Thoracic aorta (tissue), 2 donors: ENCODE measurements at regions not wholly inside any gene's neighbourhood (a gene's known extent, or its start where the extent isn't known, plus 50 kb on each side); places are given as distances from the start of the nearest gene placed in this dataset.

Experiments
- ATAC-seq: fragments of 150-250 bp; one replicate; pipeline ENCODE4 v1.8.0; 2017; ENCODE audit warnings: low read depth; ENCODE audit not compliant: insufficient number of reproducible peaks, low FRiP score
- DNase-seq: peaks from one replicate; pipeline ENCODE4 v3.0.0-alpha.2; 2020; ENCODE audit warnings: low spot score
- H3K27ac ChIP-seq, 2 donors: fragments of 200-600 bp; sonication (generic); 1 replicate in 1 of 2; 2 replicates in 1 of 2; pipeline ENCODE4 v1.5.1; 2016; ENCODE audit warnings: mild to moderate bottlenecking in 2 of 2, moderate library complexity in 2 of 2
- H3K27me3 ChIP-seq: fragments of 200-600 bp; sonication (generic); replicated peaks from 2 replicates; pipeline ENCODE4 v1.6.0; 2016; ENCODE audit warnings: mild to moderate bottlenecking; ENCODE audit not compliant: insufficient read depth
- H3K36me3 ChIP-seq: fragments of 200-600 bp; sonication (generic); one replicate; pipeline ENCODE4 v1.5.1; 2016
- H3K4me1 ChIP-seq, 2 donors: fragments of 200-600 bp; sonication (generic); 1 replicate in 1 of 2; 2 replicates in 1 of 2; pipeline versions ENCODE4 v1.5.1 to v1.6.0; 2016; ENCODE audit warnings: low read depth in 2 of 2, mild to moderate bottlenecking in 1 of 2; ENCODE audit not compliant: control insufficient read depth in 1 of 2
- H3K4me3 ChIP-seq: fragments of 200-600 bp; sonication (generic); 2 replicates; pipeline ENCODE4 v1.5.1; 2016; ENCODE audit warnings: mild to moderate bottlenecking
- H3K9me3 ChIP-seq: fragments of 200-600 bp; sonication (generic); 2 replicates; pipeline ENCODE4 v1.5.1; 2016
- CTCF ChIP-seq: fragments of 200-600 bp; sonication (generic); IDR thresholded peaks from one replicate; pipeline ENCODE4 v1.5.1; 2019; ENCODE audit warnings: antibody characterized with exemption

GRCh38 chr2:226561962-226562361 lies 237.7 kb downstream of the IRS1 start:
- DNase-seq = no peak
- no peak for TF ChIP-seq CTCF
- no peak for ATAC-seq
- H3K27ac ChIP-seq = no peak overlapping the region
- H3K4me1 ChIP-seq = no peaks in the 10 kb centered on the region
- no peak overlapping the region for H3K4me3 ChIP-seq
- no peaks in the 10 kb centered on the region for H3K36me3 ChIP-seq
- no peaks in the 10 kb centered on the region for H3K9me3 ChIP-seq
- H3K27me3 ChIP-seq = no peaks in the 10 kb centered on the region

- no peak overlapping the region for H3K4me3 ChIP-seq
- no peak for ATAC-seq
- TF ChIP-seq CTCF = no peak
- no peak overlapping the region for H3K27ac ChIP-seq
- no peaks in the 10 kb centered on the region for H3K36me3 ChIP-seq
- peaks cover 0 to 6% of the 10 kb centered on the region in 2 donors for H3K4me1 ChIP-seq
- no peaks in the 10 kb centered on the region for H3K9me3 ChIP-seq
- H3K27me3 ChIP-seq = no peaks in the 10 kb centered on the region
- no peak for DNase-seq
Observed at GRCh38 chr2:226560325-226560724, 239.3 kb downstream of the IRS1 start.

GRCh38 chr2:226559536-226559935 lies 240.1 kb downstream of the IRS1 start:
- no peak overlapping the region for H3K4me3 ChIP-seq
- H3K9me3 ChIP-seq = no peaks in the 10 kb centered on the region
- no peaks in the 10 kb centered on the region for H3K36me3 ChIP-seq
- no peak overlapping the region for H3K27ac ChIP-seq
- H3K4me1 ChIP-seq = peaks cover 6 to 7% of the 10 kb centered on the region in 2 donors
- DNase-seq = no peak
- no peaks in the 10 kb centered on the region for H3K27me3 ChIP-seq
- no peak for TF ChIP-seq CTCF
- no peak for ATAC-seq

GRCh38 chr2:226558418-226558817 lies 241.2 kb downstream of the IRS1 start:
- no peak for DNase-seq
- Histone ChIP-seq H3K4me1 (peaks cover 6 to 8% of the 10 kb centered on the region in 2 donors), H3K36me3 (no peaks in the 10 kb centered on the region), H3K27ac (no peak overlapping the region), H3K9me3 (no peaks in the 10 kb centered on the region), H3K27me3 (no peaks in the 10 kb centered on the region), H3K4me3 (no peak overlapping the region)
- ATAC-seq = no peak
- no peak for TF ChIP-seq CTCF

- ATAC-seq = no peak
- DNase-seq = no peak
- TF ChIP-seq CTCF = no peak
- Histone ChIP-seq H3K4me3 (no peak overlapping the region), H3K27me3 (no peaks in the 10 kb centered on the region), H3K36me3 (no peaks in the 10 kb centered on the region), H3K27ac (no peak overlapping the region), H3K4me1 (peaks cover 6 to 8% of the 10 kb centered on the region in 2 donors), H3K9me3 (no peaks in the 10 kb centered on the region)
Observed at GRCh38 chr2:226556050-226556449, 243.6 kb downstream of the IRS1 start.
